Neural progenitor cell (in vitro differentiated cells): ENCODE measurements at regions not wholly inside any gene's neighbourhood (a gene's known extent, or its start where the extent isn't known, plus 50 kb on each side); places are given as distances from the start of the nearest gene placed in this dataset.

ENCODE experiments used
- CTCF ChIP-seq: fragments of 200-600 bp; sonication (generic); IDR thresholded peaks from 2 replicates; pipeline ENCODE4 v1.5.1; 2017; ENCODE audit warnings: antibody characterized with exemption, mild to moderate bottlenecking
- EZH2 ChIP-seq: fragments of 200-600 bp; sonication (generic); IDR thresholded peaks from 2 replicates; pipeline ENCODE4 v1.6.1; 2017; ENCODE audit warnings: antibody characterized with exemption, mild to moderate bottlenecking, moderate library complexity

GRCh38 chr16:13756411-13757140 lies 163.4 kb upstream of the ERCC4 start:
- TF ChIP-seq CTCF (no peak), EZH2 (no peak)
